Epithelial cell of proximal tubule (primary cell): ENCODE measurements at regions not wholly inside any gene's neighbourhood (a gene's known extent, or its start where the extent isn't known, plus 50 kb on each side); places are given as distances from the start of the nearest gene placed in this dataset.
A peak's percentile ranks its signal among the peaks of the same experiment; 100 is the strongest.

Source experiments
- DNase-seq: peaks from one replicate; pipeline ENCODE4 v3.0.0-alpha.2; 2011; ENCODE audit warnings: low read depth
- H3K4me3 ChIP-seq: 2 replicates; pipeline ENCODE4 v1.5.1; 2011; ENCODE audit warnings: low read depth, mild to moderate bottlenecking, low read length
- TF ChIP-seq, protein P1 (sequence below): conservative IDR thresholded peaks from 2 replicates; pipeline ENCODE4 v1.5.1; 2012; ENCODE audit warnings: low read depth, mild to moderate bottlenecking, low read length

DNA sequence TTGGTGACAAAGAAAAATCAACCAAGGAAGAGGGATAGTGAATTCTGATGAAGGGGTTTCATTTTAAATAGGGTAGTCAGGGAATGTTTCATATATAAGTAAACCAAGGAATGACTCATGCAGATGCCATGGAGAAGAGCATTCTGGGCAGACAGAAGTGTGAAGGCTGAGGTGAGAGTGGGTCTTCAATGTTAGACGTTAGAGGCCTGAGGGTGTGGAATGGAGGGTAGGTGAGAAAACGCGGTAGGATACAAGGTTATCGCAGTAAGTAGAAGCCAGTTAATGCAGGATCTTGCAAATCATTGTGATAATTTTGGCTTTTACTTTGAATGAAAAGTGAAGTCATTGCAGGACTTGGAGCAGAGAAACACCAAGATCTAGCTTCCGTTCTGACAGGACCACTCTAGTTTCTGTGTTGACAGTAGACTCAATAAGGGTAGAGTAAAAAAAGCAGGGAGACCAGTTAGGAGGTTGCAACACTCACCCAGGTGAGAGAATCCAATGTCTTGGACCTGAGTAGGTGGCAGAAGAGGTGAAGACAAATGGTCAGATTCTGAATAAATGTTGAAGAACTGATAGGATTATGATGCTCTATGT, 225.2 kb upstream of the TMTC4 start:
- TF ChIP-seq, protein P1, sequence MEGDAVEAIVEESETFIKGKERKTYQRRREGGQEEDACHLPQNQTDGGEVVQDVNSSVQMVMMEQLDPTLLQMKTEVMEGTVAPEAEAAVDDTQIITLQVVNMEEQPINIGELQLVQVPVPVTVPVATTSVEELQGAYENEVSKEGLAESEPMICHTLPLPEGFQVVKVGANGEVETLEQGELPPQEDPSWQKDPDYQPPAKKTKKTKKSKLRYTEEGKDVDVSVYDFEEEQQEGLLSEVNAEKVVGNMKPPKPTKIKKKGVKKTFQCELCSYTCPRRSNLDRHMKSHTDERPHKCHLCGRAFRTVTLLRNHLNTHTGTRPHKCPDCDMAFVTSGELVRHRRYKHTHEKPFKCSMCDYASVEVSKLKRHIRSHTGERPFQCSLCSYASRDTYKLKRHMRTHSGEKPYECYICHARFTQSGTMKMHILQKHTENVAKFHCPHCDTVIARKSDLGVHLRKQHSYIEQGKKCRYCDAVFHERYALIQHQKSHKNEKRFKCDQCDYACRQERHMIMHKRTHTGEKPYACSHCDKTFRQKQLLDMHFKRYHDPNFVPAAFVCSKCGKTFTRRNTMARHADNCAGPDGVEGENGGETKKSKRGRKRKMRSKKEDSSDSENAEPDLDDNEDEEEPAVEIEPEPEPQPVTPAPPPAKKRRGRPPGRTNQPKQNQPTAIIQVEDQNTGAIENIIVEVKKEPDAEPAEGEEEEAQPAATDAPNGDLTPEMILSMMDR: no peak
- no peak for DNase-seq

DNA sequence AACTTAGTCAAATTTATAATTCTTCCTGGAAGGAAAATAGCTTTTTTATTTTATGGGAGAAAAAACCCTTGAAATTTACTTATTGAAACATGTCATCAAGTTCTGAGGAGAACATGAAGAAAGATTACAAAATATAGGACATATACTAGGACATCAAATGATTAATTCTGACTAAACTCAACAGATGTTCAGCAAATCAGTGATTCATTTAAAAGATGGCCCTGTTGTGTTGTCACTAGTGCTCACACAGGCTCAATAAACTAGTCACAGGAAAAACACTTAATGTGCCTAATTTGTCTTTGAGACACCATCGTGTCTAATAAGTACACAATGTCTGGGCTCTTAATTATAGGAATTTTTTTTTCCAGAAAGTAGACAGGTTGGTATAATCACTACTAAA, 223.8 kb upstream of the TMTC4 start:
- no peak for DNase-seq
- no peak overlapping the region for H3K4me3 ChIP-seq
- TF ChIP-seq, protein P1: no peak

More for the DNA sequence above, 225.2 kb upstream of the TMTC4 start:
- H3K4me3 ChIP-seq: no peak overlapping the region

DNA sequence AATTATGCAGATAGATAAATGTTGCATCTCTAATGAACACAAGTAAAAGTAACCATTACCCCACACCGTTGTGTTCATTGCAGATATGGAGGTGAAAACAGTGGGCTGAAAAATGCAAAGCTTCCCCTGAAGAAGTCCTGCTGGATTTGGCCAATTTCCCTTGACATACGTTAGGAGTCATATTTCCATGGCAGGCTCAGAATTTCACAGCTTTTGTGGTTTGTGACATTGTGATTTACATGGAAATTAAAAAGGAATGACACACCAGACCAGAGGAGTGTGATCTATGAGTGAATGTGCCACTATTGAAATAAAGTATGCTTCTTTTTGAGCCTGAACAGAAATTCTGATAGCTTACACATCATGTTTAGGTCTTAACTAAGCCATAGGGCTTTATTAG, 221.1 kb upstream of the TMTC4 start:
- TF ChIP-seq, protein P1: no peak
- H3K4me3 ChIP-seq: no peak overlapping the region
- no peak for DNase-seq

DNA sequence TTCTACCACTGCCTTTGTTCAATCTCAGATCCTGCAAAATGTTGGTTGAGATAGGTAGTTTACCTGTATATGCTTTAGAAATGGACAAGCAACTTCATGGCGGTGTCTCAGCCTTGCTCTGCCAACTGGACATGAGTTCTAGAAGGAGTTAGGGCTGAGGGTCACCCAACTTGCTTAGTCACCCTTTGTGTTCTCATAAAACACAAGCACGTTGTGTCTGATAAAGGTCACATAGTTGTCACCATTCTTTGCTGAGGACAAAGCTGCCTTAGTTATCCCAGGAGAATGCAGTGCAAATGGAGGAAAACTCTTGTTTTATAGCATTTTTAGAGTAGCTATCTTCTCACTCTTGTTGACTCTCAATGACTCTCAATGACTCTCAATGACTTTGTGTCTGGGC, 218.4 kb upstream of the TMTC4 start:
- TF ChIP-seq, protein P1: no peak
- DNase-seq: no peak
- H3K4me3 ChIP-seq: no peak overlapping the region

DNA sequence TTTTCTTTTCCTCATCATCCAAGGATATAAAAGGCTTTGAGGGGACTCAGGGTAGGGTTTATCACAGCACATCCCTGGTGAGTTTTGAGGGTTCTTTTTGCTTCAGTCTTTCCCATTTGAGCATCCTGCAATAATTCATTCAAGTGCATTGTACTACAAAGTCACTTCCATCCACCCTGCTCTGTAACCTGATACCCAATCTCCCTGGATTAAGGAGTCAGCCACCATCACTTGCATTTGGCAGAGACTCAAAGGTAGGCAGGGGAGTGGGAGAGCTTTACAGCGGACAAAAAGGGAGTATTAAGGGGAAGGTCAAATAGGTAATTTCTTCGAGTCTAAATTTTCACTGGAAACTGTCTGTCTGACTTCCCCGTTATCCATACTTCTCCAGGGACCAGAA, 216.1 kb upstream of the TMTC4 start:
- DNase-seq: no peak
- TF ChIP-seq, protein P1: no peak
- no peak overlapping the region for H3K4me3 ChIP-seq

DNA sequence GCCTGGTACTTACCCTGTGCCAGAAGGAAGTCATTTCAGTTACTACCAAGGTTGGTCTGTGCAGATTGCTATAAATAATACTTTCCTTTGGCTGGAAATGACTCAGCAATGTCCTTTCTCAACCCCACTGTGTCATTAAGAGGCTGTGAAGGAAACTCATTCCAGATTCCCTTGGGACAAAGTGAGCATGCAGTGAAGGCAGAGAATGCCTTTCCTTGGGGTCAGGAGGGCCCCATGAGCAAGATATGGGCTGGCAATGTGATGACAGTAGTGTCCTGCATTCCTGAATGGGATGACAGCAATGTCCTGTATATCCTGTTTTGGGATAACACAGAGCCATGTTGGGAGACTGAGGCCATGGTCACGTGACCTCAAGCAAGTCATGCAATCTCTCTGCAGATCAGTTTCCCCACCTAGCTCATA, 213.1 kb upstream of the TMTC4 start:
- TF ChIP-seq, protein P1: no peak
- H3K4me3 ChIP-seq: no peak overlapping the region
- DNase-seq: peak; percentile 49

DNA sequence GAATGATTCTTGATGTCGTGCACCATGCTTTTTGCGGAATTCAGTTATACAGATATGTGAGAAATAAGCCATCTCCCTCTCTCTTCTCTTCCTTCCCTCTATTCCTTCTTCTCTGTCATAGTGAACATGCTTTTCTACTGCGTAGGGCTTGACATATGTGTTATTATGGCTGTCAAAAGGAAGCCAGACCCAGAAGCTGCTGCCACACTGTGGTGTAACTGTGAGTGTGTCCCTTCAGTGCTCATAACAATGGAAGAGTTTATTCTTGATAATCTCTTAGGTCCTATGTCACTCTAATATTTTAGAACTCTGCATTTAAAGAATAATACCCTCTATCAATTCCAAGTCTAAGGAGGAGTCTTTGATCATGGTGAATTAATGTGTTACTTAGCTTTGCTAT, 208.9 kb upstream of the TMTC4 start:
- H3K4me3 ChIP-seq: no peak overlapping the region
- no peak for DNase-seq
- TF ChIP-seq, protein P1: no peak
